ENCODE measurements at regions not wholly inside any gene's neighbourhood (a gene's known extent, or its start where the extent isn't known, plus 50 kb on each side); places are given as distances from the start of the nearest gene placed in this dataset.

DNA sequence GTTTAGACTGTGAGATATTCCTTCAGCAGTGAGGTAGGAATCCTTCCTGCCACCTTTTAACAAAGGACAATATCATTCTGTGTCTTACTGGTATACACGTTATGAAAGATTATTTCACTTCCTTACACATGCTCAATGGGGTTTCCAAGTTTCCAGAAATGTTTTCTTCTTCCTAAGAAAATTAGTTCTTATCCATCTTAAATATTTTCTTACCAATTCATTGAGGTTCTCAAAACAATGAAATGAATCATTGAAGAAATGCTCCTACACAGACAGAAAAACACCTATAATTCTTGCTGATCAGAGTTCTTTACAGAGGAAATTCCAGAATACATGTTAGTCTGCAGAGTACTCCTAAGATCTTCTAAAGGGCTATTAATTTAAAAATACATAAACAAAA is 51.4 kb upstream of the SEC61G start:
- no peak for DNase-seq (ENCODE audit: low spot score)

- no peak for DNase-seq (ENCODE audit: low spot score)
These were observed 52.2 kb upstream of the SEC61G start for GRCh38 chr7:54811041-54811845.

- no peak for DNase-seq (ENCODE audit: low spot score)
These were observed 52.8 kb upstream of the SEC61G start for GRCh38 chr7:54811846-54812254.

- no peak for DNase-seq (ENCODE audit: low spot score)
These were observed 53.8 kb upstream of the SEC61G start for GRCh38 chr7:54812756-54813322.

DNA sequence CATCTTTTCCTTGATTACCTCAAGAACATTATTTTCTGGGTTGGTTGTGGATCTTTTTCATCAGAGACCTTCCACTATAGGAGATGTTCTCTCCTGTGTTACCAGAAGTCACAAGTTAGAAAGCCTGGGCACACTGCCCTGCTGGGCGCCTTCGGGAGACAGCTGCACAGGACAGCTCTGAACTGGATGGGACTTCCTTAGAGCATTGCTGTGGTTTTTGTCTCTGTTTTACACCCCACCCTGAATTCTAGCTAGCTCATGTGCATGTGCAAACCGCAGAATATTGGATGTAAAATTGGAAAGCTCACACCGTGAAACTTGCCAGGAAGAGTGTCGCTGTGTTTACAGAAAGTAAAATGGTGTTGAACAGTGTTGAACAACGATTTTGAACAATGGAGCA is 54.4 kb upstream of the SEC61G start:
- DNase-seq (ENCODE audit: low spot score) = no peak

- DNase-seq (ENCODE audit: low spot score) = no peak
These were observed 55.4 kb upstream of the SEC61G start for GRCh38 chr7:54814401-54814800.

- no peak for DNase-seq (ENCODE audit: low spot score)
These were observed 58.1 kb upstream of the SEC61G start for GRCh38 chr7:54817152-54817551.

- DNase-seq (ENCODE audit: low spot score) = peak; percentile 2
These were observed 64.8 kb upstream of the SEC61G start for GRCh38 chr7:54823776-54824175.

- DNase-seq (ENCODE audit: low spot score) = no peak
These were observed 65.6 kb upstream of the SEC61G start for GRCh38 chr7:54824655-54825054.

DNA sequence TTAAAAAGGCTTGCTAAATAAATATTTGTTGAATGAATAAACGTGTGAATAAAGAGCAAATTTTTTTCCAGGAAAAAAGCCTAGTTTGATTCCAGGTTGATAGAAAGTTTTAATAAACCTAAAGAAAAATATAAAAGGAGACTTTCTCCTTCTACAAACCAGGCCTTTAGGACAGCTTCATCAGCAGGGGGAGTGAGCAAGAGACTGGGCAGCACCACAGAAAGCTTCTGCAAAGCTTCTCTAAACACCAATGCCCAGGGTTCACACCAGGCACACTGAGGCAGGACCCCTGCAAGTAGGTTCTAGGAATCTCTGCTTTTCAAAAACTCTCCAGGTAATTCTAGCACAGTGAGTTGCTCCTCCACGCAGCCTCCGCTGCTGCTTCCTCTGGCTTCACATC is 66.4 kb upstream of the SEC61G start:
- no peak for DNase-seq (ENCODE audit: low spot score)

- no peak for DNase-seq (ENCODE audit: low spot score)
These were observed 68.7 kb upstream of the SEC61G start for GRCh38 chr7:54827734-54828133.

DNA sequence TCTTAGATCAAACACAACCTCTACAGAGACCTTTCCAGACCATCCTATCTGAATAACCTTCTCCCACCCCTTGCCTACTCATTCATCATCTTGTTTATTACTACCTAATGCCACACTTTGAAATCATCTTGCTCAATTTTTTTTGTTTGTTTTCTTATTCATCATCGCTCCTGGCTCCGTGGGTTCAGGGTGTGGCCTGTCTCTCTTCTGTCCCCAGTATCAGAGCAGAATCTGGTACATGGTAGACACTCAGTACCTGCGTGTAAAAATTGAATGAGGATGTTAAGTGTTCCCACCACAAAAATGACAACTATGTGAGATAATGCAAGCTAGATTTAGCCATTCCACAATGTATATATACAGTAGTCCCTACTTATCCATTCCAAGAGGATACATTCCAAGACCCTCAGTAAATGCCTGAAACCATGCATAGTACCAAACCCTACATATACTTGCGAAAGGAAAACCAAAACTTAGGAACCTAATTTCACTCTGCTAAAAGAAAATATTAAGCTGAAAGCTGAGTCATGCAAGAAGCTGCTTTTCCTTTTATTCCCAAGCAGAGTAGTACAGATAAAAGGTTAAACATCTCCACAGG is 72.1 kb upstream of the SEC61G start:
- no peak for DNase-seq (ENCODE audit: low spot score)

DNA sequence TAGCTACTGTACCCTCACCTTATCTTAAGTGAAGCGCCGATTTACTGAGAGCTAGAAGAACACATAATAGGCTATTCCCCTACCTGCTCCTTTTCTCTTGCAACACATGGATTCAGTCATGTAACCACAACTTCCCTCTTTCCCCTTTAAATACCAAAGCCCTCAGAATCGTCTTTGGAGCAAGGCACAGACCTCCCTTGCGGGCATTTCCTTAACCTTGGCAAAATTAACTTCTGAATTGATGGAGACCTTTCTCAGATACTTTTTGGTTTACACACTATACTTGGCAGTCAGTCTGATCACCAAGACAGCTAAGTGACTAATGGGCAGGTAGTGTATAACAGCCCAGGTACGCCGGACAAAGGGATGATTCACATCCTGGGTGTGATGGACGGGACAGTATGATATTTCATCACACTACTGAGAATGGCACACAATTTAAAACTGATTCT is 72.7 kb upstream of the SEC61G start:
- DNase-seq (ENCODE audit: low spot score) = no peak

DNA sequence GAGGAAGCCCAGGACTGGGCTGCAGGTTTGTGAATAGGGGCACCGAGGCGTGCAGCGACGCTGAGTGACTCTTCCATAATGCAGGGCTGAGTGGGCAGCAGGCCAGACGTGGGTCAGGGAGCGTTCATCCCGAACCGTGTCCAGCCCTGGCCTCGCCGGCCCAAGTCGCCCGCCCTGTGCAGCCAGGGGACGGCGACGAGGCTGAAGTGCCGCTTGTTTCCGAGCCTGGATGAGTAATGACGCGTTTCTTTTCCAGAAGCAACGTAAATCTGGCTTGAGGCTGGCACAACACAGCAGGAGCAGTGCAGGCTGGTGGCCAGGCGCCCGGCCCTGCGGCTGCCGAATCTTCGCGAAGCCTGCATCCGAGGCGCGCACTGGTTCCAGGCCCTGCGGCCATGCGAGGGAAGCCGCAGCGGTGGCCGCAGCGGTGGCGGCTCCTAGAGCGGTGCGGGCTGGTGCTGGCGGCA is 74.0 kb upstream of the SEC61G start:
- DNase-seq (ENCODE audit: low spot score) = no peak

DNA sequence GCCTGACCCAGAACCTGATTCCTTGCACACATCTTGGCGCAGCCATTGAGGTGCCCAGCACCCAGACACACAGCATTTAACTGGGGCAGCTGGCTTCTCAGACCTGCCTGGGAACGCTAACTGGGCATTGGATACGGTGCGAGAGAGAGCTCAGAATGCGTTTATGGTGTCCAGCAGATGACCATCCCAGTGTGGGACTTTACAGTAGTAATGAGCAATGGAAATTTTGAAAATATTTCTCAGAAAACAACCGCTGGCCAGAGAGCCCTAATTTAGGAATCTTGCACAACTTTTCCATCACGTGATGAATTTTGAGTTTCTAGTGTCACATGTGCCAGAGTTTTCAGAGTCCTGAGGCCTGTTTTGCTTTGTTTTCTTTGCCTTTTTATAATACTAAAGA is 78.2 kb upstream of the SEC61G start:
- DNase-seq (ENCODE audit: low spot score) = no peak

DNA sequence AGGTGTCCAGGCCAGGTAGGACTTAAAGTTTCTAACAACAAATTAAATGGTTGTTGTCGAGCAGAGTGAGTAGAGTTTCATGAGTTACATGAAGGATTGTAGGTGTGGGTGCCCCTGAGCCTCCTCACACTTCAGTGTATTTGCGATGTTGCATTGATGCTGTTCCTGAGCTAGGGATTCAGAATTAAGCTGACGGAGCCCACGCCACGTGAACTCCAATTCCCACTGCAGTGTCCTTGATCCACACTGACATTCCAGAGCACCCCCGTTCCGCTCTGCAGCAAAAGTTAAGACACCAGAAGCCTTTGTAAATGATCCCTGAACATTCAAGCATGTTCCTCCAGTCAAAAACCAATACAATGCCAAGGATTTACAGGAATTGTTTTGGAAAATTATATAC is 78.8 kb upstream of the SEC61G start:
- no peak for DNase-seq (ENCODE audit: low spot score)

- DNase-seq (ENCODE audit: low spot score) = no peak
These were observed 79.3 kb upstream of the SEC61G start for GRCh38 chr7:54838175-54838910.

DNA sequence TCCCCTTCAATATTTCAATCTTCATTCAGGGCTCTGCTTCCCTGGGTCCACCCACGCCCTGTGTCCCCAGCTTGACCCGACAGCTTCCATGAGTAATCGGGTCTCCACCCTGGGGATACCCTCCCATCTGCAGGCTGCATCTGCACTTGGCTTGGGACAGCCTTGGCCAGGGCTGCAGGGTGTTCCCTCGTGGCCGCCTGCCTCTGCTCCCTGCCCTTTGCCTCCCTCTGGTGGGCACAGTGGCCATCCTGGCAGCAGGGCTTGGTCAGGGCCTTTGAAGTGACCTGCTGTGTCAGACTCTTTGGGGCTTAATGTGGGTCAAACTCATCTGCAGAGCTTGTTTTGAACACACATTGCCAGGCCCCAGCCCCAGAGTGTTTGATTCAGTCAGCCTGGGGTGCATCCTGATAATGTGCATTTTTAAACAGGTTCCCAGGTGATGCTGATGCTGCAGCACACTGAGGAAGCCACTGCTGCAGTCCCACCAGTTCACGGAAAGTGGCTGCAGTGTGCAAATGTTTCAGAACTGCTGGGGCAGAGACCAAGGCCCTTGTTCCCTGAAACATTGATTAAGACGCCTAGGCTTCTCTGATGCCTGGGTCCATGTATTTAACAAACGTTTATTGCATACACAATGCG is 80.7 kb upstream of the SEC61G start:
- no peak for DNase-seq (ENCODE audit: low spot score)

DNA sequence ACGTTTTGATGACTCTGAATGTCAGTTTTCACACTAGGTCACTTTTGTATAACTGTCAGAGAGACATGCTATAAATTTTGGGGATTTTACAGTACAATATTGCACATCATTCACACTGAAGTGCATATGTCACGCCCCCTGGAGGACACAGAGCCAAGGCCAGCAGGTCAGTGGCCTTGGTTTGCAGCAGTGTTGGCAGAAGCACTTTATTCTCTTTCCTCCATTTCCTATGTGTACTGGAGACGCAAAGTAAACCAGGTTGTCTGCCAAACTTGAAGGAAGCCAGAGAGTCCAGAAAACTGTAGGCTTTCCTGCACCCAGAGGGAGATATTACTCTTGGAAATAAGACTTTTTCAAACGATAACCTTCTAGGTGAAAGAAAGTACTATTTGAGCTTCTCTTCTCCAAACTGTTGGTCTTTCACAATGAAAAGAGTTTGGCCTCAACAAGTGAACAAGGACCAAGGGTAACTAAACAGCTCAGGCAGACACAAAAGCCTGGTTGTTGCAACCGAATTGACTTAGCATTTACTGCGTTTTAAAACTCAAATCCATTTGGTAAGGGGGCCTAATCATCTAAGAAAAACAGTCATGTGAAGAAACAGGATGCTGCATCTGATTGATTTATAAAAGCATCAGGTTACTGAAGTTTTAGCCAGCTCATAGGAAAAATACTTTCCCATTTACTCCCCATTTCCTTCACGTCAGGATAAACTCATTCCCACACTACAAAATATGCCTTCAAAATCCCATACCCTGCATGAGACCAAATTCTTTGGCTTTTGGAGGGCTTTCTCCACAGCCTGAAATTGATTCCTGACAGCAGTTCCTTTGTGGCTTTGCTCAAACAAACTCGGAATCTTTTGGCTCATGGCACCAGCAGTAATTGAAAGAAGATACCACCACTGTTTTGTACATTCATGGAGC is 83.0 kb upstream of the SEC61G start:
- DNase-seq (ENCODE audit: low spot score) = no peak

GRCh38 chr7:54843841-54844355 is 84.9 kb upstream of the SEC61G start:
- DNase-seq (ENCODE audit: low spot score) = no peak

GRCh38 chr7:54846273-54846672 is 87.3 kb upstream of the SEC61G start:
- DNase-seq (ENCODE audit: low spot score) = no peak
